K562 (cell line): ENCODE measurements at regions not wholly inside any gene's neighbourhood (a gene's known extent, or its start where the extent isn't known, plus 50 kb on each side); places are given as distances from the start of the nearest gene placed in this dataset.

Experiments used
- ATAC-seq: fragments of 200-7000 bp; cut with Tn5 transposase; 3 replicates; pipeline ENCODE4 v1.9.1; 2020; ENCODE audit warnings: moderate library complexity
- BruUV-seq: library from RNA; stranded (reverse); fragments of 400-500 nt; replicated peaks from 2 replicates; lab custom pipeline; 2021; lab: Mats Ljungman, UMichigan
- CTCF ChIA-PET: fragments of 300-600 bp; formaldehyde crosslinking; extraction: SDS; loops from one replicate; lab custom pipeline; 2021; ENCODE audit warnings: low intra/inter-chr PET ratio; lab: Yijun Ruan, JAX
- POLR2A ChIA-PET: fragments of 300-600, 350-650 bp; sonication (Branson Sonifier 250); formaldehyde crosslinking; extraction: SDS; loops from one replicate; lab custom pipeline; 2021; ENCODE audit warnings: antibody characterized with exemption, inconsistent platforms; lab: Yijun Ruan, JAX
- DNase-seq, 4 experiments: peaks; one replicate each; pipeline versions ENCODE4 v3.0.0 to v3.0.0-alpha.2; 2011 to 2018; ENCODE audit warnings: low spot score in 3 of 4, mixed read lengths in 3 of 4; ENCODE audit errors: extremely low read depth in 1 of 4
- FAIRE-seq: peaks from 2 replicates; lab custom pipeline; 2011; peaks lifted over from hg19 to GRCh38; lab: Jason Lieb, UNC
- H2AFZ ChIP-seq: 2 replicates; pipeline ENCODE4 v1.6.0; 2011; ENCODE audit warnings: low read depth, low read length, control low read depth, inconsistent platforms
- H3K27ac ChIP-seq: fragments of 200-600 bp; 3 replicates; pipeline ENCODE4 v1.8.0; 2011; ENCODE audit warnings: low read depth, mild to moderate bottlenecking, control low read depth, inconsistent platforms, low read length, moderate library complexity, mixed read lengths; ENCODE audit errors: extremely low read depth
- H3K27me3 ChIP-seq, 2 experiments: fragments of 300-600 bp in 1 of 2; 2 replicates in 1 of 2; 3 replicates in 1 of 2; pipeline versions ENCODE4 v1.6.0 to v1.8.0; 2011; ENCODE audit warnings: inconsistent platforms in 2 of 2, low read length in 2 of 2, mild to moderate bottlenecking in 1 of 2, mixed read lengths in 1 of 2, moderate library complexity in 1 of 2; ENCODE audit not compliant: control insufficient read depth in 2 of 2, insufficient read depth in 2 of 2
- H3K36me3 ChIP-seq: fragments of 300-600 bp; 3 replicates; pipeline ENCODE4 v1.8.0; 2011; ENCODE audit warnings: mild to moderate bottlenecking, low read length, inconsistent platforms; ENCODE audit not compliant: control insufficient read depth, insufficient read depth
- H3K4me1 ChIP-seq, 2 experiments: fragments of 200-600 bp in 1 of 2; replicated peaks in 1 of 2; 2 replicates in 1 of 2; 3 replicates in 1 of 2; pipeline versions ENCODE4 v1.5.1 to v1.8.0; 2011; ENCODE audit warnings: inconsistent platforms in 2 of 2, low read length in 2 of 2, mild to moderate bottlenecking in 1 of 2, mixed read lengths in 1 of 2, moderate library complexity in 1 of 2; ENCODE audit not compliant: control insufficient read depth in 2 of 2, insufficient read depth in 2 of 2
- H3K4me2 ChIP-seq: 2 replicates; pipeline ENCODE4 v1.6.1; 2011; ENCODE audit warnings: low read length, control low read depth, inconsistent platforms, mixed read lengths; ENCODE audit not compliant: insufficient read depth
- H3K4me3 ChIP-seq: fragments of 200-600 bp; sonication (generic), shearing (Covaris generic); 2 replicates; pipeline ENCODE4 v1.5.1; 2016; ENCODE audit warnings: control low read depth, inconsistent platforms
- H3K79me2 ChIP-seq: fragments of 200-600 bp; 3 replicates; pipeline ENCODE4 v1.8.0; 2011; ENCODE audit warnings: low read length, inconsistent platforms; ENCODE audit not compliant: control insufficient read depth, insufficient read depth
- H3K9ac ChIP-seq, 2 experiments: 2 replicates each; pipeline versions ENCODE4 v1.6.0 to v1.6.1; 2011; ENCODE audit warnings: low read depth in 2 of 2, low read length in 2 of 2, control low read depth in 1 of 2, inconsistent platforms in 1 of 2, mild to moderate bottlenecking in 1 of 2, mixed read lengths in 1 of 2; ENCODE audit not compliant: insufficient read depth in 1 of 2
- H3K9me1 ChIP-seq: one replicate; pipeline ENCODE4 v1.6.0; 2011; ENCODE audit warnings: inconsistent platforms, mild to moderate bottlenecking, low read length, moderate library complexity; ENCODE audit not compliant: control insufficient read depth, insufficient read depth
- H3K9me3 ChIP-seq: replicated peaks from 2 replicates; pipeline ENCODE4 v1.5.1; 2011; ENCODE audit warnings: low read depth, low read length, inconsistent platforms; ENCODE audit not compliant: control insufficient read depth, insufficient read depth
- H4K20me1 ChIP-seq: replicated peaks from 2 replicates; pipeline ENCODE4 v1.6.1; 2011; ENCODE audit warnings: low read length, inconsistent platforms, mixed read lengths; ENCODE audit not compliant: control insufficient read depth, insufficient read depth
- CBFB ChIP-seq: sonication (generic); formaldehyde crosslinking; IDR thresholded peaks from 2 replicates; pipeline ENCODE4 v1.4.0; 2020; ENCODE audit warnings: mild to moderate bottlenecking, missing genetic modification reagents
- CSDE1 ChIP-seq, 2 experiments: fragments of 450-650 bp; IDR thresholded peaks; 2 replicates each; pipeline ENCODE4 v1.6.1; 2016; ENCODE audit warnings: mild to moderate bottlenecking in 1 of 2
- EZH2 ChIP-seq: IDR thresholded peaks from 2 replicates; pipeline ENCODE4 v1.6.1; 2012; ENCODE audit warnings: low read depth, mild to moderate bottlenecking, inconsistent platforms, low read length, borderline replicate concordance
- MCM3 ChIP-seq: fragments of 450-650 bp; IDR thresholded peaks from 2 replicates; pipeline ENCODE4 v1.6.1; 2016
- NELFE ChIP-seq: IDR thresholded peaks from 2 replicates; pipeline ENCODE4 v1.6.1; 2011; ENCODE audit warnings: mild to moderate bottlenecking; ENCODE audit not compliant: insufficient read depth, insufficient read length
- RFX7 ChIP-seq: fragments of 250-450 bp; sonication (Bioruptor Pico); IDR thresholded peaks from 2 replicates; pipeline ENCODE4 v1.5.1; 2021; ENCODE audit warnings: mild to moderate bottlenecking
- SRSF1 ChIP-seq: fragments of 200-400 bp; formaldehyde crosslinking; IDR thresholded peaks from 2 replicates; pipeline ENCODE4 v1.6.1; 2017; ENCODE audit warnings: mild to moderate bottlenecking, low read depth, low read length, moderate library complexity
- STAT5B ChIP-seq: fragments of 250-450 bp; sonication (Bioruptor Pico); IDR thresholded peaks from 2 replicates; pipeline ENCODE4 v1.8.0; 2021; ENCODE audit warnings: mild to moderate bottlenecking, inconsistent platforms
- TBL1XR1 ChIP-seq, 2 experiments: IDR thresholded peaks; 2 replicates each; pipeline ENCODE4 v1.6.1; 2012; ENCODE audit warnings: improper control_type of control experiment in 2 of 2, low read length in 2 of 2, mild to moderate bottlenecking in 1 of 2
- ZFPM2 ChIP-seq: fragments of 250-450 bp; sonication (Bioruptor Pico); IDR thresholded peaks from 2 replicates; pipeline ENCODE4 v1.5.1; 2022; ENCODE audit warnings: mild to moderate bottlenecking
- ZNF444 ChIP-seq: fragments of 250-450 bp; sonication (Bioruptor Pico); IDR thresholded peaks from 2 replicates; pipeline ENCODE4 v1.4.0; 2020; ENCODE audit warnings: mild to moderate bottlenecking, moderate library complexity
- ZNF764 ChIP-seq: fragments of 250-450 bp; sonication (Bioruptor Pico); IDR thresholded peaks from 2 replicates; pipeline ENCODE4 v1.4.0; 2020; ENCODE audit warnings: low read depth, mild to moderate bottlenecking, moderate library complexity
- WGBS: fragments of 100-300 bp; shearing (Covaris generic); methylation state at CpG from one replicate; pipeline ENCODE4 v1.1.6; 2016; ENCODE audit warnings: low coverage, mixed read lengths; ENCODE audit not compliant: insufficient coverage; ENCODE audit errors: missing lambda C conversion rate; 5-methylcytosine and 5-hydroxymethylcytosine counted together
- in situ Hi-C: fragments of 300-500 bp; cut with MboI; formaldehyde crosslinking; loops from 4 replicates; pipeline ENCODE4 v1.15.0; 2018; ENCODE audit warnings: inconsistent platforms, mixed read lengths
- intact Hi-C: fragments of 100-400 bp; cut with micrococcal nuclease; formaldehyde crosslinking; loops from 2 replicates; pipeline ENCODE4 v1.14.2; 2022
- TF ChIP-seq, protein P1 (sequence below): fragments of 450-650 bp; formaldehyde crosslinking; IDR thresholded peaks from 2 replicates; pipeline ENCODE4 v1.4.0; 2020; ENCODE audit warnings: mild to moderate bottlenecking, mixed read lengths
- TF ChIP-seq, protein P2 (sequence below), 2 experiments: fragments of 450-650 bp in 1 of 2; sonication (generic) in 1 of 2; formaldehyde crosslinking in 1 of 2; IDR thresholded peaks in 1 of 2; conservative IDR thresholded peaks in 1 of 2; 2 replicates each; pipeline versions ENCODE4 v1.6.1 to v1.8.1; 2016 to 2023; ENCODE audit warnings: mild to moderate bottlenecking in 2 of 2, moderate library complexity in 2 of 2, inconsistent platforms in 1 of 2, missing genetic modification reagents in 1 of 2
- TF ChIP-seq, protein P3 (sequence below): IDR thresholded peaks from 2 replicates; pipeline ENCODE4 v1.6.1; 2014; ENCODE audit warnings: antibody characterized with exemption
- TF ChIP-seq, protein P4 (sequence below): fragments of 450-650 bp; IDR thresholded peaks from 2 replicates; pipeline ENCODE4 v1.6.1; 2016; ENCODE audit warnings: borderline replicate concordance

DNA sequence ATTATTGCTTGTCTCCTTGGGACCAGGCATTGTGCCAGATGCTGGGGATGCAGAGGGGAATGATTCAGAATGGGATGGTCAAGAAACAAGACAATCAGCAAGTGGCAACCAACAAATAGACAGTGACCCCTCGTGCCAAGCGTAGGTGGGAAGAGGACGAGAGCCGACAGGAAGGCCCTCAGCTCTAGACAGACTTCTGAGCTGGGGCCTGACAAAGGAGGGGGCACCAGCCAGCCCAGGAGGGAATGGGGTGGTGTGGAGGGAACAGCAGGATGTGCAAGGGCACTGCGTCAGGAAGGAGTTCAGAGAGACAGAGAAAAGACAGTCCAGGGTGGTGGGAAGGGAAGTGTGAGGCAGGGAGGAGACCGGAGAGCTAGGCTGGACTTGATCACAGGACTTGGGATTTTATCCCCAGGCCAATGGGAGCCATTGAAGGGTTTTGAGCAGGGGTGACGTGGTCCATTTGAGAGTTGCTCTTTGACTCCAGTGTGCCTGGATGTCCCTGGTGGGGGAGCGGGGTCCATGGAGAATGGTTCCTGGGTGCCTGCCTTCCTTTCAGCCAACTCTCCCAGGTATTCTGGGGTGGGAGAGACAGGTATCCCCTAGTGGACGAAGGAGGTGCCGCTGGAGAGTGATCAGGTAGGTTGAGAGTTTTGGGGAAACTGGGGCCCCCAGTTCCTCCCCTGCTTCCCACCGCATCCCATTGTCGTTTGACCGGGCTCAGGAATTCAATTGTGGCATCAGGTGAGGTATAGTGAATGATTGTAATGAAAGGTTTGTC, 79.3 kb upstream of the ZNF618 start:
- Histone ChIP-seq H4K20me1 (peaks cover 3% of the 10 kb centered on the region; the same call in 1 of the 2 replicates), H3K4me1 (no peaks in the 10 kb centered on the region), H3K27me3 (peaks cover 2 to 15% of the 10 kb centered on the region in 2 experiments; a peak in 3 of 5 replicates), H3K9me1 (no peaks in the 10 kb centered on the region), H3K79me2 (no peaks in the 10 kb centered on the region), H3K4me2 (no peak overlapping the region), H3K9me3 (no peaks in the 10 kb centered on the region), H3K4me3 (no peak overlapping the region), H3K27ac (no peak overlapping the region), H2AFZ (no peak overlapping the region), H3K36me3 (no peaks in the 10 kb centered on the region), H3K9ac (no peak overlapping the region)
- in situ Hi-C loops = no loop called here
- DNase-seq (no peak), FAIRE-seq (no peak), ATAC-seq (no peak)
- WGBS = under 1% methylated on average over 13 of the region's 13 CpGs
- CTCF ChIA-PET = no interaction called here
- POLR2A ChIA-PET = no interaction called here
- intact Hi-C loops = no loop called here
- BruUV-seq = no TSS peak
- TF ChIP-seq, protein P1, sequence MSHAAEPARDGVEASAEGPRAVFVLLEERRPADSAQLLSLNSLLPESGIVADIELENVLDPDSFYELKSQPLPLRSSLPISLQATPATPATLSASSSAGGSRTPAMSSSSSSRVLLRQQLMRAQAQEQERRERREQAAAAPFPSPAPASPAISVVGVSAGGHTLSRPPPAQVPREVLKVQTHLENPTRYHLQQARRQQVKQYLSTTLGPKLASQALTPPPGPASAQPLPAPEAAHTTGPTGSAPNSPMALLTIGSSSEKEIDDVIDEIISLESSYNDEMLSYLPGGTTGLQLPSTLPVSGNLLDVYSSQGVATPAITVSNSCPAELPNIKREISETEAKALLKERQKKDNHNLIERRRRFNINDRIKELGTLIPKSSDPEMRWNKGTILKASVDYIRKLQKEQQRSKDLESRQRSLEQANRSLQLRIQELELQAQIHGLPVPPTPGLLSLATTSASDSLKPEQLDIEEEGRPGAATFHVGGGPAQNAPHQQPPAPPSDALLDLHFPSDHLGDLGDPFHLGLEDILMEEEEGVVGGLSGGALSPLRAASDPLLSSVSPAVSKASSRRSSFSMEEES = no peak
- TF ChIP-seq MCM3 = no peak
- TF ChIP-seq SRSF1 = no peak
- no peak for TF ChIP-seq ZFPM2 (CRISPR knock-in tag)
- no peak for TF ChIP-seq CSDE1 (IDR thresholded peaks at IDR 0.05)
- no peak for TF ChIP-seq EZH2
- no peak for TF ChIP-seq RFX7 (CRISPR knock-in tag)
- TF ChIP-seq, protein P2, sequence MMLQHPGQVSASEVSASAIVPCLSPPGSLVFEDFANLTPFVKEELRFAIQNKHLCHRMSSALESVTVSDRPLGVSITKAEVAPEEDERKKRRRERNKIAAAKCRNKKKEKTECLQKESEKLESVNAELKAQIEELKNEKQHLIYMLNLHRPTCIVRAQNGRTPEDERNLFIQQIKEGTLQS (IDR thresholded peaks at IDR 0.05) = no peak
- TF ChIP-seq, protein P2 (CRISPR knock-in tag; conservative IDR thresholded peaks at IDR 0.05) = no peak
- TF ChIP-seq TBL1XR1 (IDR thresholded peaks at IDR 0.05; ENCODE audit: low read length in 2 of 2) = no peak
- TF ChIP-seq CBFB (CRISPR knock-in tag) = no peak
- TF ChIP-seq, protein P3, sequence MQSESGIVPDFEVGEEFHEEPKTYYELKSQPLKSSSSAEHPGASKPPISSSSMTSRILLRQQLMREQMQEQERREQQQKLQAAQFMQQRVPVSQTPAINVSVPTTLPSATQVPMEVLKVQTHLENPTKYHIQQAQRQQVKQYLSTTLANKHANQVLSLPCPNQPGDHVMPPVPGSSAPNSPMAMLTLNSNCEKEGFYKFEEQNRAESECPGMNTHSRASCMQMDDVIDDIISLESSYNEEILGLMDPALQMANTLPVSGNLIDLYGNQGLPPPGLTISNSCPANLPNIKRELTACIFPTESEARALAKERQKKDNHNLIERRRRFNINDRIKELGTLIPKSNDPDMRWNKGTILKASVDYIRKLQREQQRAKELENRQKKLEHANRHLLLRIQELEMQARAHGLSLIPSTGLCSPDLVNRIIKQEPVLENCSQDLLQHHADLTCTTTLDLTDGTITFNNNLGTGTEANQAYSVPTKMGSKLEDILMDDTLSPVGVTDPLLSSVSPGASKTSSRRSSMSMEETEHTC = no peak
- TF ChIP-seq, protein P4, sequence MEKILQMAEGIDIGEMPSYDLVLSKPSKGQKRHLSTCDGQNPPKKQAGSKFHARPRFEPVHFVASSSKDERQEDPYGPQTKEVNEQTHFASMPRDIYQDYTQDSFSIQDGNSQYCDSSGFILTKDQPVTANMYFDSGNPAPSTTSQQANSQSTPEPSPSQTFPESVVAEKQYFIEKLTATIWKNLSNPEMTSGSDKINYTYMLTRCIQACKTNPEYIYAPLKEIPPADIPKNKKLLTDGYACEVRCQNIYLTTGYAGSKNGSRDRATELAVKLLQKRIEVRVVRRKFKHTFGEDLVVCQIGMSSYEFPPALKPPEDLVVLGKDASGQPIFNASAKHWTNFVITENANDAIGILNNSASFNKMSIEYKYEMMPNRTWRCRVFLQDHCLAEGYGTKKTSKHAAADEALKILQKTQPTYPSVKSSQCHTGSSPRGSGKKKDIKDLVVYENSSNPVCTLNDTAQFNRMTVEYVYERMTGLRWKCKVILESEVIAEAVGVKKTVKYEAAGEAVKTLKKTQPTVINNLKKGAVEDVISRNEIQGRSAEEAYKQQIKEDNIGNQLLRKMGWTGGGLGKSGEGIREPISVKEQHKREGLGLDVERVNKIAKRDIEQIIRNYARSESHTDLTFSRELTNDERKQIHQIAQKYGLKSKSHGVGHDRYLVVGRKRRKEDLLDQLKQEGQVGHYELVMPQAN = no peak
- no peak for TF ChIP-seq NELFE
- no peak for TF ChIP-seq ZNF444 (CRISPR knock-in tag)
- no peak for TF ChIP-seq STAT5B (CRISPR knock-in tag)
- no peak for TF ChIP-seq ZNF764 (CRISPR knock-in tag)
